Immature natural killer cell (primary cell): ENCODE measurements at regions not wholly inside any gene's neighbourhood (a gene's known extent, or its start where the extent isn't known, plus 50 kb on each side); places are given as distances from the start of the nearest gene placed in this dataset.

Source experiments
- DNase-seq, 3 donors: peaks; one replicate each; pipeline ENCODE4 v3.0.0; 2022; ENCODE audit warnings: mixed read lengths in 1 of 3
- H3K27ac Mint-ChIP-seq, 6 donors: one replicate each; pipeline ENCODE4 v1.8.0; 2020; ENCODE audit warnings: mixed read lengths in 6 of 6, mild to moderate bottlenecking in 5 of 6, inconsistent platforms in 4 of 6, moderate library complexity in 3 of 6
- H3K27me3 Mint-ChIP-seq, 3 donors: one replicate each; pipeline ENCODE4 v1.8.0; 2020 to 2021; ENCODE audit warnings: low read depth in 3 of 3, mild to moderate bottlenecking in 3 of 3, mixed read lengths in 3 of 3, moderate library complexity in 3 of 3, inconsistent platforms in 1 of 3
- H3K36me3 Mint-ChIP-seq, 3 donors: one replicate each; pipeline ENCODE4 v1.8.0; 2020; ENCODE audit warnings: mixed read lengths in 3 of 3, inconsistent platforms in 2 of 3, mild to moderate bottlenecking in 2 of 3
- H3K4me1 Mint-ChIP-seq, 2 donors: one replicate each; pipeline ENCODE4 v1.8.0; 2020; ENCODE audit warnings: inconsistent platforms in 2 of 2, mild to moderate bottlenecking in 2 of 2, mixed read lengths in 2 of 2, moderate library complexity in 1 of 2
- H3K4me3 Mint-ChIP-seq, 5 donors: one replicate each; pipeline ENCODE4 v1.8.0; 2020; ENCODE audit warnings: mild to moderate bottlenecking in 5 of 5, mixed read lengths in 5 of 5, inconsistent platforms in 3 of 5, moderate library complexity in 3 of 5
- H3K9me3 Mint-ChIP-seq, 6 donors: one replicate each; pipeline ENCODE4 v1.8.0; 2020; ENCODE audit warnings: mild to moderate bottlenecking in 6 of 6, mixed read lengths in 6 of 6, inconsistent platforms in 4 of 6, moderate library complexity in 3 of 6

- H3K36me3 Mint-ChIP-seq, result peaks cover 0 to 4% (median 0%) of the 10 kb centered on the region in 3 donors
- no peaks in the 10 kb centered on the region for H3K27me3 Mint-ChIP-seq
- no peaks in the 10 kb centered on the region for H3K4me1 Mint-ChIP-seq
- no peak overlapping the region for H3K27ac Mint-ChIP-seq
- H3K4me3 Mint-ChIP-seq, result no peak overlapping the region
- DNase-seq, result no peak
- H3K9me3 Mint-ChIP-seq, result peaks cover 9 to 50% (median 31%) of the 10 kb centered on the region in 6 donors
These were observed 1025.6 kb downstream of the NSUN3 start for GRCh38 chr3:95088464-95088863.

- no peaks in the 10 kb centered on the region for H3K27me3 Mint-ChIP-seq
These were observed 1034.6 kb downstream of the NSUN3 start for GRCh38 chr3:95097493-95097892.

GRCh38 chr3:95120921-95121320 lies 1058.1 kb downstream of the NSUN3 start:
- Mint-ChIP-seq H3K36me3 (no peaks in the 10 kb centered on the region), H3K27me3 (peaks cover 0 to 1% (median 0%) of the 10 kb centered on the region in 3 donors), H3K27ac (no peak overlapping the region), H3K4me1 (no peaks in the 10 kb centered on the region), H3K9me3 (peaks cover 20 to 50% (median 27%) of the 10 kb centered on the region in 6 donors), H3K4me3 (no peak overlapping the region)
- DNase-seq, result no peak

More at GRCh38 chr3:95097493-95097892, 1034.6 kb downstream of the NSUN3 start:
- H3K27ac Mint-ChIP-seq, result no peak overlapping the region
- H3K4me1 Mint-ChIP-seq, result no peaks in the 10 kb centered on the region
- no peaks in the 10 kb centered on the region for H3K36me3 Mint-ChIP-seq
- peaks cover 13 to 23% (median 17%) of the 10 kb centered on the region in 6 donors for H3K9me3 Mint-ChIP-seq
- no peak overlapping the region for H3K4me3 Mint-ChIP-seq
- DNase-seq, result no peak

- Mint-ChIP-seq H3K27ac (no peak overlapping the region), H3K4me3 (no peak overlapping the region), H3K27me3 (peaks cover 0 to 1% (median 0%) of the 10 kb centered on the region in 3 donors), H3K36me3 (peaks cover 0 to 3% (median 0%) of the 10 kb centered on the region in 3 donors), H3K4me1 (no peaks in the 10 kb centered on the region), H3K9me3 (peaks cover 21 to 60% (median 35%) of the 10 kb centered on the region in 6 donors)
- no peak for DNase-seq
These were observed 1060.2 kb downstream of the NSUN3 start for GRCh38 chr3:95123104-95123503.

- DNase-seq, result no peak
- Mint-ChIP-seq H3K4me1 (no peaks in the 10 kb centered on the region), H3K9me3 (peaks cover 7 to 32% (median 24%) of the 10 kb centered on the region in 6 donors), H3K36me3 (no peaks in the 10 kb centered on the region), H3K27ac (no peak overlapping the region), H3K4me3 (no peak overlapping the region), H3K27me3 (no peaks in the 10 kb centered on the region)
These were observed 1072.0 kb downstream of the NSUN3 start for GRCh38 chr3:95134693-95135413.

- Mint-ChIP-seq H3K4me3 (no peak overlapping the region), H3K4me1 (no peaks in the 10 kb centered on the region)
These were observed 1085.2 kb downstream of the NSUN3 start for GRCh38 chr3:95148107-95148506.

GRCh38 chr3:95151590-95151989 lies 1088.7 kb downstream of the NSUN3 start:
- no peak overlapping the region for H3K4me3 Mint-ChIP-seq
- H3K27ac Mint-ChIP-seq, result no peak overlapping the region
- no peaks in the 10 kb centered on the region for H3K36me3 Mint-ChIP-seq

More at GRCh38 chr3:95148107-95148506, 1085.2 kb downstream of the NSUN3 start:
- Mint-ChIP-seq H3K27ac (no peak overlapping the region), H3K36me3 (no peaks in the 10 kb centered on the region), H3K9me3 (peaks cover 8 to 33% (median 18%) of the 10 kb centered on the region in 6 donors), H3K27me3 (peaks cover 0 to 2% (median 0%) of the 10 kb centered on the region in 3 donors)
- no peak for DNase-seq

GRCh38 chr3:95154766-95155165 lies 1091.9 kb downstream of the NSUN3 start:
- no peak overlapping the region for H3K27ac Mint-ChIP-seq
- no peak for DNase-seq
- no peaks in the 10 kb centered on the region for H3K36me3 Mint-ChIP-seq
- no peaks in the 10 kb centered on the region for H3K27me3 Mint-ChIP-seq
- peaks cover 7 to 51% (median 28%) of the 10 kb centered on the region in 6 donors for H3K9me3 Mint-ChIP-seq
- no peak overlapping the region for H3K4me3 Mint-ChIP-seq
- H3K4me1 Mint-ChIP-seq, result no peaks in the 10 kb centered on the region

More at GRCh38 chr3:95151590-95151989, 1088.7 kb downstream of the NSUN3 start:
- no peaks in the 10 kb centered on the region for H3K27me3 Mint-ChIP-seq
- DNase-seq, result no peak
- no peaks in the 10 kb centered on the region for H3K4me1 Mint-ChIP-seq
- H3K9me3 Mint-ChIP-seq, result peaks cover 8 to 40% (median 18%) of the 10 kb centered on the region in 6 donors

- no peaks in the 10 kb centered on the region for H3K36me3 Mint-ChIP-seq
- no peak overlapping the region for H3K27ac Mint-ChIP-seq
- H3K4me3 Mint-ChIP-seq, result no peak overlapping the region
- no peaks in the 10 kb centered on the region for H3K27me3 Mint-ChIP-seq
- peaks cover 12 to 46% (median 34%) of the 10 kb centered on the region in 6 donors for H3K9me3 Mint-ChIP-seq
- no peak for DNase-seq
- no peaks in the 10 kb centered on the region for H3K4me1 Mint-ChIP-seq
These were observed 1099.9 kb downstream of the NSUN3 start for GRCh38 chr3:95162794-95163193.

- Mint-ChIP-seq H3K27me3 (no peaks in the 10 kb centered on the region), H3K4me3 (no peak overlapping the region), H3K36me3 (no peaks in the 10 kb centered on the region), H3K9me3 (peaks cover 9 to 35% (median 17%) of the 10 kb centered on the region in 6 donors), H3K27ac (no peak overlapping the region), H3K4me1 (no peaks in the 10 kb centered on the region)
- no peak for DNase-seq
These were observed 1104.9 kb downstream of the NSUN3 start for GRCh38 chr3:95167748-95168147.

GRCh38 chr3:95168526-95168925 lies 1105.7 kb downstream of the NSUN3 start:
- H3K27me3 Mint-ChIP-seq, result no peaks in the 10 kb centered on the region
- no peaks in the 10 kb centered on the region for H3K36me3 Mint-ChIP-seq
- no peak overlapping the region for H3K4me3 Mint-ChIP-seq
- DNase-seq, result no peak
- H3K9me3 Mint-ChIP-seq, result peaks cover 9 to 34% (median 16%) of the 10 kb centered on the region in 6 donors
- H3K27ac Mint-ChIP-seq, result no peak overlapping the region
- H3K4me1 Mint-ChIP-seq, result no peaks in the 10 kb centered on the region

- Mint-ChIP-seq H3K9me3 (peaks cover 13 to 31% (median 15%) of the 10 kb centered on the region in 6 donors), H3K36me3 (no peaks in the 10 kb centered on the region), H3K4me1 (no peaks in the 10 kb centered on the region), H3K4me3 (no peak overlapping the region), H3K27ac (no peak overlapping the region), H3K27me3 (no peaks in the 10 kb centered on the region)
- DNase-seq, result no peak
These were observed 1109.5 kb downstream of the NSUN3 start for GRCh38 chr3:95172164-95172943.

- Mint-ChIP-seq H3K27ac (no peak overlapping the region), H3K4me1 (no peaks in the 10 kb centered on the region), H3K4me3 (no peak overlapping the region), H3K36me3 (no peaks in the 10 kb centered on the region), H3K9me3 (peaks cover 10 to 38% (median 27%) of the 10 kb centered on the region in 6 donors), H3K27me3 (no peaks in the 10 kb centered on the region)
- no peak for DNase-seq
These were observed 1114.2 kb downstream of the NSUN3 start for GRCh38 chr3:95177096-95177495.

GRCh38 chr3:95184038-95184437 lies 1121.2 kb downstream of the NSUN3 start:
- Mint-ChIP-seq H3K27me3 (no peaks in the 10 kb centered on the region), H3K9me3 (peaks cover 15 to 49% (median 25%) of the 10 kb centered on the region in 6 donors), H3K4me1 (no peaks in the 10 kb centered on the region), H3K27ac (no peak overlapping the region), H3K36me3 (no peaks in the 10 kb centered on the region), H3K4me3 (no peak overlapping the region)
- DNase-seq, result no peak
